Fibroblast of villous mesenchyme (primary cell): ENCODE measurements at regions not wholly inside any gene's neighbourhood (a gene's known extent, or its start where the extent isn't known, plus 50 kb on each side); places are given as distances from the start of the nearest gene placed in this dataset.

Source experiments
- DNase-seq: peaks from one replicate; pipeline ENCODE4 v3.0.0-alpha.2; 2010; ENCODE audit warnings: low read depth
- H3K4me3 ChIP-seq: 2 replicates; pipeline ENCODE4 v1.5.1; 2011; ENCODE audit warnings: low read depth, mild to moderate bottlenecking, low read length
- CTCF ChIP-seq: IDR thresholded peaks from 2 replicates; pipeline ENCODE4 v1.5.1; 2012; ENCODE audit warnings: low read depth, mild to moderate bottlenecking, low read length; ENCODE audit not compliant: insufficient read depth

GRCh38 chr2:234751275-234751973 lies 200.4 kb upstream of the SH3BP4 start:
- no peak for DNase-seq
- no peak for TF ChIP-seq CTCF
- H3K4me3 ChIP-seq: no peak overlapping the region

DNA sequence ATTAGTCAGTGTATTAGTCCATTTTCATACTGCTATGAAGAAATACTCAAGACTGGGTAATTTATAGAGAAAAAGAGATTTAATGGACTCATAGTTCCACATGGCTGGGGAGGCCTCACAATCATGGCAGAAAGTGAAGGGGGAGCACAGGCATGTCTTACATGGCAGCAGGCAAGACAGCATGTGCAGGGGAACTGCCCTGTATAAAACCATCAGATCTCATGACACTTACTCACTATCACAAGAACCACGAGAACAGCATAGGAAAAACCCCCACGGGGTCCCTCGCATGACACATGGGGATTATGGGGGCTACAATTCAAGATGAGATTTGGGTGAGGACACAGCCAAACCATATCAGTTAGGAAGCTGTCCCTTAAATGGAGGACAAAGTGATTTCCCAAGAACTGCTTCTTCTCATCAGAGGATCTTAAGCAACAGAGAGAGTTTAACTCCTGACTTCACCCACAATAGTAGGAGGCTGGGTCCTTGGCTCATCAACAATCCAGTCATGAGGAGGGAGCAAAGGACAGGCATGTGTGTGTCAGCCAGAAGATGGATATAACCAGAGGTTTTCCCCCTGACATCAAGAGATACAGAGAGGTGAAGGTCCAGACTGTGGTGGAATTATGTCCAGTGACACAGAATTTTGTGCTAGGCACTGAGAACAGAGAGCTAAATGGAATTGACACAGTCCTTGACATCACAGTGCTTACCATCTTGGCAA lies 203.8 kb upstream of the SH3BP4 start:
- H3K4me3 ChIP-seq: no peak overlapping the region
- DNase-seq: peak; percentile 41
- TF ChIP-seq CTCF: no peak

GRCh38 chr2:234747032-234747431 lies 204.8 kb upstream of the SH3BP4 start:
- H3K4me3 ChIP-seq: no peak overlapping the region
- peak; percentile 70 for DNase-seq
- TF ChIP-seq CTCF: no peak

DNA sequence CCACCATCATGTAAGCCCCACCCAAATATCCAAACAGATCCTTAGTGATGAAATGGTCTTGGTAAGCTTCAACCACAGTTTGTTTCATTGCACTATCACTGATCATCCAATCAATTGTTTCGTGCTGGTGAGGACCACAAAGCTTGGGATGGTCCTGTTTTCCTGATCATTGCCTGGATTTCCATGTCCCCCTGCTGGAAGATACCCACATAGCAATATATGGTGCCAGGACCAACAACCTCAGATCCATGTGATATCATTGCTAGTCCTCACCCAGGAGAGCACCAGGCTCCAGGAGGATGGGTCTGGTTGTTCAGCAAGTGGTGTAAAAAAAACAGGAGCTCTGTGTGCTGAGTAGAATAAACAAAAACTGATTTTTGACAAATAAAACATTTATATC lies 206.5 kb upstream of the SH3BP4 start:
- DNase-seq: no peak
- no peak overlapping the region for H3K4me3 ChIP-seq
- TF ChIP-seq CTCF: peak; percentile 24

DNA sequence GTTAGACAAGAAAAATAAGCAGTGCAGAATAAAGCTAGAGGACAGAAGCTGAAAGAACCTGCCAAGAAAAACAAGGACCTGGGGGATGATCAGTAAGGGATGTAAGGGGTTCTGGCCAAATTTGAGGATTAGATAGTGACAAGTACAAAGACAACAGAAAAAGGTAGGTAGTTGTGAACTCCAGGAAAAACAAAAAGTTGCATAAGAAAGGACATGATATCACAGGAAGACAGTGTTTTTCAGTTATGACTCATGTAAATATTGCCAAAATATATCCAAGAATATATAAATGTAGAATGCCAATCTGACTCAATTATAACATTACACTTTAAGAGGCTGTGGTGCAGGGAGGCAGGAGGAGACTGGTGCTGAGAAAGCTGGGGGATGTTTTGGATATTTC lies 209.8 kb upstream of the SH3BP4 start:
- no peak for DNase-seq
- no peak for TF ChIP-seq CTCF

DNA sequence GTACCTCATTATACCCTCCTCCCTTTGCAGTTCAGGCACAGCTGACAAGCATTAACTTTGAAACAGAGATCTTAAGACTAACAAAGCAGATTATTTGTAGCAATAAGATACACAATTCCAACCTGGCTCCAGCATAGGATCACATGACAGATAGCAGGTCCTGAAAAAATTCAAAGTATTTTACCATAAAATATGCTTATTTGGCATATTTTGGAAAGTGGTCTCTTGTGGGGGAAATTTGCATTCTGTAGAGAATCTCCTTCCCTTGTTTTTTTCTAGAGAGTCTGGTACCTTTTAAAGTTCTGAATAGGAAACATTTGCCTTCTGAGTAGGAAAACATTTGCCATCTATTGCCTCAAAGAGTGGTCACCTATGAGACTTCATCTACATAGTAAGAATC lies 212.8 kb upstream of the SH3BP4 start:
- no peak for DNase-seq
- H3K4me3 ChIP-seq: no peak overlapping the region
- TF ChIP-seq CTCF: no peak

More for the DNA sequence above, 209.8 kb upstream of the SH3BP4 start:
- no peak overlapping the region for H3K4me3 ChIP-seq
